ENCODE measurements at regions not wholly inside any gene's neighbourhood (a gene's known extent, or its start where the extent isn't known, plus 50 kb on each side); places are given as distances from the start of the nearest gene placed in this dataset.
"Not testable (repeated sequence)": the region's sequence is repeated elsewhere in the genome, so short reads cannot be mapped to it uniquely, and the experiment has no call there.

GRCh38 chr5:110812639-110813038 is 73.8 kb downstream of the SLC25A46 start:
- no peak for TF ChIP-seq GATA1 (IDR thresholded peaks at IDR 0.05; ENCODE audit: low read depth, low read length)
- TF ChIP-seq POLR2A (IDR thresholded peaks at IDR 0.05; ENCODE audit: low read length): no peak

GRCh38 chr5:110815916-110816605 is 77.3 kb downstream of the SLC25A46 start:
- TF ChIP-seq POLR2A (IDR thresholded peaks at IDR 0.05; ENCODE audit: low read length) (no peak), GATA1 (IDR thresholded peaks at IDR 0.05; ENCODE audit: low read depth, low read length) (no peak)
- no peak for DNase-seq

More at GRCh38 chr5:110812639-110813038, 73.8 kb downstream of the SLC25A46 start:
- no peak for DNase-seq

GRCh38 chr5:110817459-110817858 is 78.7 kb downstream of the SLC25A46 start:
- DNase-seq: no peak

GRCh38 chr5:110823571-110823970 is 84.8 kb downstream of the SLC25A46 start:
- TF ChIP-seq POLR2A (IDR thresholded peaks at IDR 0.05; ENCODE audit: low read length) (no peak), GATA1 (IDR thresholded peaks at IDR 0.05; ENCODE audit: low read depth, low read length) (no peak)
- no peak for DNase-seq

More at GRCh38 chr5:110817459-110817858, 78.7 kb downstream of the SLC25A46 start:
- TF ChIP-seq POLR2A (IDR thresholded peaks at IDR 0.05; ENCODE audit: low read length): no peak
- TF ChIP-seq GATA1 (IDR thresholded peaks at IDR 0.05; ENCODE audit: low read depth, low read length): no peak

GRCh38 chr5:110824936-110825441 is 86.2 kb downstream of the SLC25A46 start:
- DNase-seq: no peak
- TF ChIP-seq POLR2A (IDR thresholded peaks at IDR 0.05; ENCODE audit: low read length) (no peak), GATA1 (IDR thresholded peaks at IDR 0.05; ENCODE audit: low read depth, low read length) (no peak)

- TF ChIP-seq POLR2A (IDR thresholded peaks at IDR 0.05; ENCODE audit: low read length) (no peak), GATA1 (IDR thresholded peaks at IDR 0.05; ENCODE audit: low read depth, low read length) (no peak)
- no peak for DNase-seq
These were observed 93.9 kb downstream of the SLC25A46 start for GRCh38 chr5:110832683-110833082.

- not testable (repeated sequence) for DNase-seq
These were observed 96.1 kb downstream of the SLC25A46 start for GRCh38 chr5:110834933-110835332.

GRCh38 chr5:110836851-110837250 is 98.0 kb downstream of the SLC25A46 start:
- no peak for TF ChIP-seq GATA1 (IDR thresholded peaks at IDR 0.05; ENCODE audit: low read depth, low read length)
- TF ChIP-seq POLR2A (IDR thresholded peaks at IDR 0.05; ENCODE audit: low read length): no peak
- no peak for DNase-seq

- not testable (repeated sequence) for DNase-seq
These were observed 99.5 kb downstream of the SLC25A46 start for GRCh38 chr5:110838357-110838756.

- no peak for TF ChIP-seq POLR2A (IDR thresholded peaks at IDR 0.05; ENCODE audit: low read length)
- no peak for TF ChIP-seq GATA1 (IDR thresholded peaks at IDR 0.05; ENCODE audit: low read depth, low read length)
These were observed 100.2 kb downstream of the SLC25A46 start for GRCh38 chr5:110838961-110839360.

GRCh38 chr5:110840347-110840960 is 101.6 kb downstream of the SLC25A46 start:
- DNase-seq: no peak
- no peak for TF ChIP-seq POLR2A (IDR thresholded peaks at IDR 0.05; ENCODE audit: low read length)
- no peak for TF ChIP-seq GATA1 (IDR thresholded peaks at IDR 0.05; ENCODE audit: low read depth, low read length)

More at GRCh38 chr5:110838961-110839360, 100.2 kb downstream of the SLC25A46 start:
- no peak for DNase-seq

GRCh38 chr5:110841137-110841536 is 102.3 kb downstream of the SLC25A46 start:
- no peak for DNase-seq
- TF ChIP-seq POLR2A (IDR thresholded peaks at IDR 0.05; ENCODE audit: low read length): no peak
- TF ChIP-seq GATA1 (IDR thresholded peaks at IDR 0.05; ENCODE audit: low read depth, low read length): no peak

- TF ChIP-seq POLR2A (IDR thresholded peaks at IDR 0.05; ENCODE audit: low read length): no peak
- no peak for TF ChIP-seq GATA1 (IDR thresholded peaks at IDR 0.05; ENCODE audit: low read depth, low read length)
- DNase-seq: no peak
These were observed 104.1 kb downstream of the SLC25A46 start for GRCh38 chr5:110842948-110843347.

GRCh38 chr5:110844251-110844650 is 105.4 kb downstream of the SLC25A46 start:
- DNase-seq: no peak
- no peak for TF ChIP-seq POLR2A (IDR thresholded peaks at IDR 0.05; ENCODE audit: low read length)
- TF ChIP-seq GATA1 (IDR thresholded peaks at IDR 0.05; ENCODE audit: low read depth, low read length): no peak

- no peak for DNase-seq
These were observed 107.7 kb downstream of the SLC25A46 start for GRCh38 chr5:110846398-110847001.

More at GRCh38 chr5:110846398-110847001, 107.7 kb downstream of the SLC25A46 start:
- TF ChIP-seq GATA1 (IDR thresholded peaks at IDR 0.05; ENCODE audit: low read depth, low read length) (no peak), POLR2A (IDR thresholded peaks at IDR 0.05; ENCODE audit: low read length) (no peak)

Data from erythroblast (primary cell).